ENCODE measurements at regions not wholly inside any gene's neighbourhood (a gene's known extent, or its start where the extent isn't known, plus 50 kb on each side); places are given as distances from the start of the nearest gene placed in this dataset.

- intact Hi-C loops (cut with DNase I): loop anchor here (10.0 kb wide), 1 partner anchor 246 kb away; no protein-coding TSS in a partner anchor
- no peaks in the 10 kb centered on the region for H3K4me1 ChIP-seq
- no peak for DNase-seq
- H3K36me3 ChIP-seq: no peaks in the 10 kb centered on the region
- no peak overlapping the region for H3K4me3 ChIP-seq
- H3K27ac ChIP-seq: no peak overlapping the region
- WGBS, 2 donors: 78 to 83% methylated on average over 8 to 11 of the region's 11 CpGs
- TF ChIP-seq CTCF (IDR thresholded peaks at IDR 0.05): no peak
- TF ChIP-seq POLR2A (IDR thresholded peaks at IDR 0.05): no peak
- H3K9me3 ChIP-seq: no peaks in the 10 kb centered on the region
- no peaks in the 10 kb centered on the region for H3K27me3 ChIP-seq
These were observed 337.1 kb downstream of the DYSF start for GRCh38 chr2:71790226-71791060.

GRCh38 chr2:71789556-71790204 is 336.3 kb downstream of the DYSF start:
- intact Hi-C loops (cut with DNase I): loop anchor here (10.0 kb wide), 1 partner anchor 245 kb away; no protein-coding TSS in a partner anchor
- Histone ChIP-seq H3K9me3 (no peaks in the 10 kb centered on the region), H3K36me3 (no peaks in the 10 kb centered on the region), H3K4me3 (no peak overlapping the region), H3K4me1 (peaks cover 0 to 5% (median 0%) of the 10 kb centered on the region in 3 donors), H3K27me3 (no peaks in the 10 kb centered on the region), H3K27ac (no peak overlapping the region)
- TF ChIP-seq CTCF (IDR thresholded peaks at IDR 0.05) (no peak), POLR2A (IDR thresholded peaks at IDR 0.05) (no peak)
- no peak for DNase-seq
- whole genome bisulfite sequencing, 2 donors: 84 to 88% methylated on average over 13 to 14 of the region's 14 CpGs

GRCh38 chr2:71788601-71789240 is 335.4 kb downstream of the DYSF start:
- TF ChIP-seq POLR2A (IDR thresholded peaks at IDR 0.05) (no peak), CTCF (IDR thresholded peaks at IDR 0.05) (no peak)
- intact Hi-C loops (cut with DNase I): no loop called here
- no peaks in the 10 kb centered on the region for H3K27me3 ChIP-seq
- H3K36me3 ChIP-seq: no peaks in the 10 kb centered on the region
- WGBS, 2 donors: 87 to 88% methylated on average over 8 of the region's 9 CpGs
- no peak overlapping the region for H3K4me3 ChIP-seq
- DNase-seq: no peak
- H3K9me3 ChIP-seq: no peaks in the 10 kb centered on the region
- H3K4me1 ChIP-seq: peaks cover 0 to 7% (median 0%) of the 10 kb centered on the region in 3 donors
- H3K27ac ChIP-seq: no peak overlapping the region

GRCh38 chr2:71788186-71788525 is 334.8 kb downstream of the DYSF start:
- intact Hi-C loops (cut with DNase I): no loop called here
- Histone ChIP-seq H3K4me1 (peaks cover 0 to 7% (median 0%) of the 10 kb centered on the region in 3 donors), H3K27ac (no peak overlapping the region), H3K27me3 (no peaks in the 10 kb centered on the region), H3K4me3 (no peak overlapping the region), H3K36me3 (no peaks in the 10 kb centered on the region), H3K9me3 (no peaks in the 10 kb centered on the region)
- TF ChIP-seq CTCF (IDR thresholded peaks at IDR 0.05) (no peak), POLR2A (IDR thresholded peaks at IDR 0.05) (no peak)
- WGBS, 2 donors: 74 to 83% methylated on average over 2 to 4 of the region's 7 CpGs
- no peak for DNase-seq
